HEK293 (cell line): ENCODE measurements at regions not wholly inside any gene's neighbourhood (a gene's known extent, or its start where the extent isn't known, plus 50 kb on each side); places are given as distances from the start of the nearest gene placed in this dataset.

Experiments used
- CTCF ChIA-PET: fragments of 350-600 bp; formaldehyde crosslinking; extraction: SDS; loops from one replicate; lab custom pipeline; 2021; ENCODE audit warnings: antibody characterized with exemption; lab: Yijun Ruan, JAX
- POLR2A ChIA-PET: fragments of 300-600 bp; formaldehyde crosslinking; extraction: SDS; loops from one replicate; lab custom pipeline; 2020; ENCODE audit warnings: antibody characterized with exemption, inconsistent platforms; lab: Yijun Ruan, JAX
- H3K27ac ChIP-seq: fragments of 200-500 bp; sonication (Bioruptor generic); 2 replicates; pipeline ENCODE4 v1.5.1; 2014; ENCODE audit warnings: low read depth, low read length, control low read depth, inconsistent platforms; ENCODE audit errors: extremely low read depth
- H3K36me3 ChIP-seq, 2 experiments: fragments of 200-500 bp in 1 of 2; sonication (Bioruptor generic) in 1 of 2; 1 replicate in 1 of 2; 2 replicates in 1 of 2; pipeline ENCODE4 v1.5.1; 2014 to 2017; ENCODE audit warnings: inconsistent platforms in 2 of 2, low read length in 2 of 2; ENCODE audit not compliant: control insufficient read depth in 2 of 2, insufficient read depth in 1 of 2
- H3K4me1 ChIP-seq: fragments of 200-500 bp; sonication (Bioruptor generic); 2 replicates; pipeline ENCODE4 v1.5.1; 2014; ENCODE audit warnings: mild to moderate bottlenecking, low read length, inconsistent platforms; ENCODE audit not compliant: control insufficient read depth, insufficient read depth
- H3K4me3 ChIP-seq: 2 replicates; pipeline ENCODE4 v1.5.1; 2011; ENCODE audit warnings: low read depth, mild to moderate bottlenecking, control low read depth, low read length, moderate library complexity
- H3K9me3 ChIP-seq: fragments of 200-500 bp; sonication (Bioruptor generic); 2 replicates; pipeline ENCODE4 v1.5.1; 2014; ENCODE audit warnings: low read depth, low read length, inconsistent platforms; ENCODE audit not compliant: control insufficient read depth, insufficient read depth
- GLI4 ChIP-seq: fragments of 450-650 bp; formaldehyde crosslinking; IDR thresholded peaks from 2 replicates; pipeline ENCODE4 v1.5.1; 2016; ENCODE audit warnings: missing biosample characterization, missing genetic modification characterization
- IKZF3 ChIP-seq: fragments of 450-650 bp; IDR thresholded peaks from 2 replicates; pipeline ENCODE4 v1.5.0; 2018; ENCODE audit warnings: missing biosample characterization, mild to moderate bottlenecking, missing genetic modification characterization, moderate library complexity
- KLF16 ChIP-seq: fragments of 450-650 bp; formaldehyde crosslinking; IDR thresholded peaks from 2 replicates; pipeline ENCODE4 v1.5.1; 2017; ENCODE audit warnings: missing biosample characterization, missing genetic modification characterization
- PRDM6 ChIP-seq: fragments of 450-650 bp; formaldehyde crosslinking; IDR thresholded peaks from 2 replicates; pipeline ENCODE4 v1.5.1; 2017; ENCODE audit warnings: missing biosample characterization, missing genetic modification characterization
- REST ChIP-seq: fragments of 450-650 bp; formaldehyde crosslinking; IDR thresholded peaks from 2 replicates; pipeline ENCODE4 v1.5.1; 2016; ENCODE audit warnings: missing biosample characterization, missing genetic modification characterization
- SALL2 ChIP-seq: fragments of 450-650 bp; formaldehyde crosslinking; IDR thresholded peaks from 2 replicates; pipeline ENCODE4 v1.5.0; 2017; ENCODE audit warnings: missing biosample characterization, mild to moderate bottlenecking, missing genetic modification characterization, borderline replicate concordance
- SP7 ChIP-seq: fragments of 450-650 bp; formaldehyde crosslinking; IDR thresholded peaks from 2 replicates; pipeline ENCODE4 v1.5.1; 2016; ENCODE audit warnings: missing biosample characterization, missing genetic modification characterization
- YY2 ChIP-seq: fragments of 450-650 bp; formaldehyde crosslinking; IDR thresholded peaks from 2 replicates; pipeline ENCODE4 v1.5.1; 2016; ENCODE audit warnings: missing biosample characterization, missing genetic modification characterization
- ZBTB7A ChIP-seq: fragments of 450-650 bp; formaldehyde crosslinking; IDR thresholded peaks from 2 replicates; pipeline ENCODE4 v1.5.1; 2016; ENCODE audit warnings: low read depth, missing biosample characterization, missing genetic modification characterization
- ZEB2 ChIP-seq: fragments of 450-650 bp; formaldehyde crosslinking; IDR thresholded peaks from 2 replicates; pipeline ENCODE4 v1.5.1; 2016; ENCODE audit warnings: missing biosample characterization, missing genetic modification characterization
- ZNF114 ChIP-seq: fragments of 450-650 bp; formaldehyde crosslinking; IDR thresholded peaks from 2 replicates; pipeline ENCODE4 v1.5.0; 2017; ENCODE audit warnings: missing biosample characterization, missing genetic modification characterization
- ZNF133 ChIP-seq: fragments of 450-650 bp; formaldehyde crosslinking; IDR thresholded peaks from 2 replicates; pipeline ENCODE4 v1.5.1; 2016; ENCODE audit warnings: missing biosample characterization, missing genetic modification characterization
- ZNF266 ChIP-seq: fragments of 450-650 bp; formaldehyde crosslinking; IDR thresholded peaks from 2 replicates; pipeline ENCODE4 v1.5.1; 2016; ENCODE audit warnings: missing biosample characterization, missing genetic modification characterization, low read depth
- ZNF311 ChIP-seq: fragments of 450-650 bp; formaldehyde crosslinking; IDR thresholded peaks from 2 replicates; pipeline ENCODE4 v1.5.1; 2017; ENCODE audit warnings: missing biosample characterization, missing genetic modification characterization, borderline replicate concordance
- ZNF366 ChIP-seq: fragments of 450-650 bp; formaldehyde crosslinking; conservative IDR thresholded peaks from 2 replicates; pipeline ENCODE4 v1.5.1; 2016; ENCODE audit warnings: missing biosample characterization, missing genetic modification characterization
- ZNF398 ChIP-seq: fragments of 450-650 bp; formaldehyde crosslinking; IDR thresholded peaks from 2 replicates; pipeline ENCODE4 v1.5.1; 2017; ENCODE audit warnings: missing biosample characterization, missing genetic modification characterization
- ZNF416 ChIP-seq: fragments of 450-650 bp; formaldehyde crosslinking; IDR thresholded peaks from 2 replicates; pipeline ENCODE4 v1.5.1; 2016; ENCODE audit warnings: missing biosample characterization, missing genetic modification characterization
- ZNF548 ChIP-seq: fragments of 450-650 bp; formaldehyde crosslinking; IDR thresholded peaks from 2 replicates; pipeline ENCODE4 v1.5.1; 2016; ENCODE audit warnings: missing biosample characterization, missing genetic modification characterization
- ZNF571 ChIP-seq: fragments of 450-650 bp; formaldehyde crosslinking; IDR thresholded peaks from 2 replicates; pipeline ENCODE4 v1.5.0; 2017; ENCODE audit warnings: missing biosample characterization, missing genetic modification characterization
- ZNF600 ChIP-seq: fragments of 450-650 bp; formaldehyde crosslinking; IDR thresholded peaks from 2 replicates; pipeline ENCODE4 v1.5.1; 2016; ENCODE audit warnings: missing biosample characterization, missing genetic modification characterization
- ZNF677 ChIP-seq: fragments of 450-650 bp; IDR thresholded peaks from 2 replicates; pipeline ENCODE4 v1.5.0; 2018; ENCODE audit warnings: missing biosample characterization, mild to moderate bottlenecking, missing genetic modification characterization, moderate library complexity
- ZNF777 ChIP-seq: fragments of 450-650 bp; formaldehyde crosslinking; IDR thresholded peaks from 2 replicates; pipeline ENCODE4 v1.5.1; 2017; ENCODE audit warnings: missing biosample characterization, missing genetic modification characterization, borderline replicate concordance

- TF ChIP-seq ZNF398 (tag by site-specific recombination) = no peak
- no peak for TF ChIP-seq ZNF114
- no peak for TF ChIP-seq ZNF133 (tag by site-specific recombination)
- no peak for TF ChIP-seq ZNF366 (tag by site-specific recombination)
Measured at GRCh38 chrX:128601706-128602105, 549.5 kb upstream of the ACTRT1 start (continued).

- POLR2A ChIA-PET = no interaction called here
Measured at GRCh38 chrX:128599632-128600031, 547.4 kb upstream of the ACTRT1 start.

More at GRCh38 chrX:128599632-128600031, 547.4 kb upstream of the ACTRT1 start:
- TF ChIP-seq REST (tag by site-specific recombination) = no peak
- TF ChIP-seq IKZF3 (tag by site-specific recombination) = no peak
- TF ChIP-seq KLF16 (tag by site-specific recombination) = no peak
- no peak for TF ChIP-seq ZNF548 (tag by site-specific recombination)
- no peak for TF ChIP-seq YY2 (tag by site-specific recombination)
- no peak for TF ChIP-seq ZNF311 (tag by site-specific recombination)
- TF ChIP-seq ZBTB7A (tag by site-specific recombination) = no peak
- TF ChIP-seq SP7 (tag by site-specific recombination) = no peak
- TF ChIP-seq ZNF777 = no peak
- no peak for TF ChIP-seq PRDM6 (tag by site-specific recombination)
- TF ChIP-seq ZEB2 = no peak
- TF ChIP-seq ZNF416 = no peak
- TF ChIP-seq ZNF571 (tag by site-specific recombination) = no peak
- no peak for TF ChIP-seq GLI4 (tag by site-specific recombination)
- TF ChIP-seq SALL2 (tag by site-specific recombination) = no peak
- TF ChIP-seq ZNF677 (tag by site-specific recombination) = no peak
- TF ChIP-seq ZNF266 (tag by site-specific recombination) = no peak
- no peak for TF ChIP-seq ZNF600 (tag by site-specific recombination)
- H3K4me3 ChIP-seq = no peak overlapping the region
- CTCF ChIA-PET = no interaction called here
- H3K9me3 ChIP-seq = no peaks in the 10 kb centered on the region
- H3K27ac ChIP-seq = no peak overlapping the region
- H3K36me3 ChIP-seq = no peaks in the 10 kb centered on the region
- no peaks in the 10 kb centered on the region for H3K4me1 ChIP-seq
